Thoracic aorta (tissue), 2 donors: ENCODE measurements at regions not wholly inside any gene's neighbourhood (a gene's known extent, or its start where the extent isn't known, plus 50 kb on each side); places are given as distances from the start of the nearest gene placed in this dataset.
"Not testable (repeated sequence)": the region's sequence is repeated elsewhere in the genome, so short reads cannot be mapped to it uniquely, and the experiment has no call there.

ENCODE experiments used
- ATAC-seq: fragments of 150-250 bp; one replicate; pipeline ENCODE4 v1.8.0; 2017; ENCODE audit warnings: low read depth; ENCODE audit not compliant: insufficient number of reproducible peaks, low FRiP score
- DNase-seq: peaks from one replicate; pipeline ENCODE4 v3.0.0-alpha.2; 2020; ENCODE audit warnings: low spot score
- H3K27ac ChIP-seq, 2 donors: fragments of 200-600 bp; sonication (generic); 1 replicate in 1 of 2; 2 replicates in 1 of 2; pipeline ENCODE4 v1.5.1; 2016; ENCODE audit warnings: mild to moderate bottlenecking in 2 of 2, moderate library complexity in 2 of 2
- H3K27me3 ChIP-seq: fragments of 200-600 bp; sonication (generic); replicated peaks from 2 replicates; pipeline ENCODE4 v1.6.0; 2016; ENCODE audit warnings: mild to moderate bottlenecking; ENCODE audit not compliant: insufficient read depth
- H3K36me3 ChIP-seq: fragments of 200-600 bp; sonication (generic); one replicate; pipeline ENCODE4 v1.5.1; 2016
- H3K4me1 ChIP-seq, 2 donors: fragments of 200-600 bp; sonication (generic); 1 replicate in 1 of 2; 2 replicates in 1 of 2; pipeline versions ENCODE4 v1.5.1 to v1.6.0; 2016; ENCODE audit warnings: low read depth in 2 of 2, mild to moderate bottlenecking in 1 of 2; ENCODE audit not compliant: control insufficient read depth in 1 of 2
- H3K4me3 ChIP-seq: fragments of 200-600 bp; sonication (generic); 2 replicates; pipeline ENCODE4 v1.5.1; 2016; ENCODE audit warnings: mild to moderate bottlenecking
- H3K9me3 ChIP-seq: fragments of 200-600 bp; sonication (generic); 2 replicates; pipeline ENCODE4 v1.5.1; 2016
- CTCF ChIP-seq: fragments of 200-600 bp; sonication (generic); IDR thresholded peaks from one replicate; pipeline ENCODE4 v1.5.1; 2019; ENCODE audit warnings: antibody characterized with exemption

GRCh38 chr4:101615652-101616051, 174.9 kb upstream of the BANK1 start:
- no peak for DNase-seq
- no peak for TF ChIP-seq CTCF
- H3K36me3 ChIP-seq = no peaks in the 10 kb centered on the region
- no peaks in the 10 kb centered on the region for H3K9me3 ChIP-seq
- no peaks in the 10 kb centered on the region for H3K27me3 ChIP-seq
- ATAC-seq = no peak
- no peaks in the 10 kb centered on the region for H3K4me1 ChIP-seq
- H3K4me3 ChIP-seq = no peak overlapping the region
- H3K27ac ChIP-seq = no peak overlapping the region

GRCh38 chr4:101606989-101607388, 183.5 kb upstream of the BANK1 start:
- DNase-seq, H3K9me3 ChIP-seq, H3K27me3 ChIP-seq, H3K36me3 ChIP-seq, H3K4me1 ChIP-seq, H3K4me3 ChIP-seq, ATAC-seq, H3K27ac ChIP-seq: not testable (repeated sequence)

GRCh38 chr4:101604976-101605375, 185.6 kb upstream of the BANK1 start:
- DNase-seq (no peak), ATAC-seq (no peak)
- Histone ChIP-seq H3K9me3 (no peaks in the 10 kb centered on the region), H3K36me3 (no peaks in the 10 kb centered on the region), H3K27ac (no peak overlapping the region), H3K27me3 (no peaks in the 10 kb centered on the region), H3K4me1 (no peaks in the 10 kb centered on the region), H3K4me3 (no peak overlapping the region)
- TF ChIP-seq CTCF = no peak

GRCh38 chr4:101600287-101600686, 190.2 kb upstream of the BANK1 start:
- TF ChIP-seq CTCF = no peak
- Histone ChIP-seq H3K27ac (no peak overlapping the region), H3K36me3 (no peaks in the 10 kb centered on the region), H3K4me3 (no peak overlapping the region), H3K9me3 (no peaks in the 10 kb centered on the region), H3K4me1 (no peaks in the 10 kb centered on the region), H3K27me3 (no peaks in the 10 kb centered on the region)
- ATAC-seq (no peak), DNase-seq (no peak)

GRCh38 chr4:101599620-101600019, 190.9 kb upstream of the BANK1 start:
- ATAC-seq = no peak
- H3K4me1 ChIP-seq = no peaks in the 10 kb centered on the region
- no peak for DNase-seq
- H3K27ac ChIP-seq = no peak overlapping the region
- no peaks in the 10 kb centered on the region for H3K9me3 ChIP-seq
- no peaks in the 10 kb centered on the region for H3K27me3 ChIP-seq
- TF ChIP-seq CTCF = no peak
- no peaks in the 10 kb centered on the region for H3K36me3 ChIP-seq
- no peak overlapping the region for H3K4me3 ChIP-seq

GRCh38 chr4:101596781-101597552, 193.6 kb upstream of the BANK1 start:
- no peak overlapping the region for H3K27ac ChIP-seq
- H3K27me3 ChIP-seq = no peaks in the 10 kb centered on the region
- H3K4me3 ChIP-seq = no peak overlapping the region
- TF ChIP-seq CTCF = no peak
- ATAC-seq (no peak), DNase-seq (no peak)
- no peaks in the 10 kb centered on the region for H3K36me3 ChIP-seq
- no peaks in the 10 kb centered on the region for H3K4me1 ChIP-seq
- H3K9me3 ChIP-seq = no peaks in the 10 kb centered on the region
